SKM-1 treated with dmso at 0.1 percent for 144 hours (cell line): ENCODE measurements at regions not wholly inside any gene's neighbourhood (a gene's known extent, or its start where the extent isn't known, plus 50 kb on each side); places are given as distances from the start of the nearest gene placed in this dataset.
"Not testable (repeated sequence)": the region's sequence is repeated elsewhere in the genome, so short reads cannot be mapped to it uniquely, and the experiment has no call there.

Experiments
- DNase-seq: peaks from one replicate; lab custom pipeline; 2025; ENCODE audit not compliant: unreplicated experiment; lab: John Stamatoyannopoulos, UW

GRCh38 chr3:82628385-82629014, 867.1 kb upstream of the GBE1 start:
- DNase-seq = no peak

DNA sequence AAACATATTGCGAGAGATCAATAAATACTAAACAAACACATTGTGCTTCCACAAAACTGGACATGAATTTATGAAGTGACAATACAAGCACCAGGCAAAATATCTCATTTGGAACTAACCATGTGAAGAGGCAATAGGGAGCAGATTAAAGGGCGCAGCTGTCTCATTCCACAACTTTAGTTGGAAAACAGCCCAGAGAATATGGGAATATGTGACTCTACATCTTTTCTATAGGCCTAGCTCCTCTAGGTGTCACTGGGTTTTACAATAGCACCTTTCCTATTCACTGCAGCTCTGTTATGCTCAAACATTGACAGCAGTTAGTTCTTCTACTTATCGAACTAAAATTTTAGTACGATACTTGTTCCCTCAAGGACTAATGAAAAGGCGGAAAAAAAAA, 866.3 kb upstream of the GBE1 start:
- DNase-seq = no peak

- not testable (repeated sequence) for DNase-seq
These were observed 859.3 kb upstream of the GBE1 start for GRCh38 chr3:82620744-82621143.

GRCh38 chr3:82618594-82618993, 857.1 kb upstream of the GBE1 start:
- DNase-seq = no peak

GRCh38 chr3:82610236-82610635, 848.8 kb upstream of the GBE1 start:
- DNase-seq = no peak

GRCh38 chr3:82607391-82607790, 845.9 kb upstream of the GBE1 start:
- no peak for DNase-seq

GRCh38 chr3:82596805-82597204, 835.4 kb upstream of the GBE1 start:
- no peak for DNase-seq

DNA sequence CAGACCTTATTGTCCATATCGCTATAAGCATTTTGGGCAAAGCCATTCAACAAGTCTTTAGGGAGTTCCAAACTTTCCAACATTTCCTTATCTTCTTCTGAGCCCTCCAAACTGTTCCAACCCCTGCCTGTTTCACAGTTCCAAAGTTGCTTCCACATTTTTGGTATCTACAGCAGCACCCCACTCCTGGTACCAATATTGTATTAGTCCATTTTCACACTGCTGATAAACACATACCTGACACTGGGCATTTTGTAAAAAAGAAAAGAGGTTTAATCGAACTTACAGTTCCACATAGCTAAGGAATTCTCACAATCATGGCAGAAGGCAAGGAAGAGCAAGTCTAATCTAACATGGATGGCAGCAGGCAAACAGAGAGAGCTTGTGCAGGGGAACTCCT, 834.1 kb upstream of the GBE1 start:
- no peak for DNase-seq

DNA sequence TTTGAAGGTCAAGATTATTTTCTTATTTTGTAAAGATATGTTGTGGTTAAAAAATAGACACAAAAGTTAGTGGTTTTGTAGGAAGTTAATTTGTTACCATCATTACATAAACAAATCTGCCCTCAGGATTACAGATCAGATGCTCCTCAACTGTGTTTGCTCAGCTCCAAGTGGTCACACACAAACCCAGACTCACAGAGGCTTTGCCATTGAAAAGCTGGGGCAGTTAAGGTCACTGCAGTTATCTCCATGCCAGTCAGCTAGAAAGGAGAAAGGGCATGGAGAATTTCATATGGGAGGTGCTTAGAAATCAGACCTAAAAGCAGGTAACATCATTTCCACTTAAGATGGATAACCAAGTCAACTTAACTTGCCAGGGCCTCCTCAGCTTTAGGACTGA, 825.7 kb upstream of the GBE1 start:
- DNase-seq = no peak

DNA sequence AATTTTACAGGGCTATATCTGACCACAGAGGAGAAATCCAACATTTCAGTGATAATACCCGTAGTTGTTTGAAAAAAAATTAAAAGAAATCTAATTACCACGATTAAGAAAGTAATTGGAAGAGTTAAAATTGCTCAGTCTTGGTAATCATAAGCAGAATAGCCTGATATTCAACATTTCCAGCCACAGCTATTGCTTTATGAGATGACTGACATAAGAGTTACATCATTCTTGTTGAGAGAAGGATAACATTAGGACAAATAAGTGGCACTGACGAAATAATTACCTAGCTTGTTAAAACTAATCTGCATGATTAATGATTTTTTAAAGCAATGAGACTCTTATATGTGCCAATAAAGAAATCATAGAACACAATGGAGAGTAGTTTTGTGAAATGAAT, 825.0 kb upstream of the GBE1 start:
- DNase-seq = no peak

DNA sequence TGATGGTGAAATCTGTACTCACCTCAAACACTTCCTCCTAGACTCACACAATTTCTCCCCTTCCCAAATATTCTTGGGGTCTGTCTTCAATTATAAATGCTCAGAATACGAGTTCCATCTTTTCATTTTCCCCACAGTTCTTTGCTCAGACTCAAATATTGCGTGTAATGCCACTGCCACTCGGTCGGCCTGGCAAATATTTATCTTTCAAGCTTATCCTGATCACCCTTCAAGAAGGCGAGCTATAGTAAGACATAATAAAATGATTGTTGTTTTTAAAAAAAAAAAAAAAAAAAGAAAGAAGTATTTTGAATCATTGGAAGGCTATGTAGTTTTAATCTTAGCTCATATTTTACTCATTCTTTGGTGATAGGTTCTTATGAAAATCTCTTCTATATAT, 824.6 kb upstream of the GBE1 start:
- DNase-seq = not testable (repeated sequence)

- not testable (repeated sequence) for DNase-seq
These were observed 824.1 kb upstream of the GBE1 start for GRCh38 chr3:82585591-82585990.

GRCh38 chr3:82584861-82585260, 823.4 kb upstream of the GBE1 start:
- not testable (repeated sequence) for DNase-seq

- not testable (repeated sequence) for DNase-seq
These were observed 823.0 kb upstream of the GBE1 start for GRCh38 chr3:82584415-82584814.

DNA sequence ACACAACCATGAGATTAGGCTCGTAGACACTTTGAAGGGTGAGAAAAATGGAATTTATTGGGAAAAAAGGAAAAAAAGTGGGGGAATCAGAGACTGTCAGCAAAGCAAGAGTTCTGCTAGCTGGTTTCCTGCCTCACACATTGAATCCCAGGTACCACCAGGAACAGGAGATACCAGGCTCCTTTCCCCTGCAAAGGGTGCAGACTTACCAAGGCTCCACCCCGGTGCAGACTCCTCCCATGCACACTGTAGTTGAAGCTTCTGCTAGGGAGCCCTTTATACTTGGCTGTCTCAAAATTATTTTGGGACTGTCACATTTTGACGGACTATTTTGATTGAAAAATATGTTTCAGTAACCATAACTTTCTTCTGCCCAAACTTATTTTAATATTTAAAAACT, 819.9 kb upstream of the GBE1 start:
- DNase-seq = no peak

DNA sequence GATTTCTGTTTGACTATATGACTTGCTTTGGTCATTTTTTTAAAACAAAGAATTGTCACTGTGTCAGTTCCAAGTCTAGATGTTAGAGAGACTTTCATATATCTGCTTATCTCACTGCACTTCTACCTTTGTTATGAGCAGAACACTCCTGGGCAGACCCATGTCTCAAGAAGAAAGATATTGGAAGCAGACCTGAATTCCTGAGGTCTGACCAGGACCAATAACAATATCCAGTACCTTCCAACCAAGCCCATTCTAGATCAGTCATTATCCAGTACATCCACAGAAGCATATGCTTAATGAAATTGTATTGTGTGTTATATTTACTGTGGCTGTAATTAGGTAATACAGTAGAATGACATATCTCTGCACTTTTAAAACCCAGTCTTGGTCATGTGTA, 811.3 kb upstream of the GBE1 start:
- no peak for DNase-seq

GRCh38 chr3:82568776-82569338, 807.4 kb upstream of the GBE1 start:
- DNase-seq = no peak

- no peak for DNase-seq
These were observed 805.7 kb upstream of the GBE1 start for GRCh38 chr3:82567029-82567600.

GRCh38 chr3:82562896-82563295, 801.5 kb upstream of the GBE1 start:
- DNase-seq = no peak

GRCh38 chr3:82561784-82562183, 800.3 kb upstream of the GBE1 start:
- DNase-seq = no peak

- no peak for DNase-seq
These were observed 796.6 kb upstream of the GBE1 start for GRCh38 chr3:82558081-82558480.

GRCh38 chr3:82556113-82556512, 794.7 kb upstream of the GBE1 start:
- DNase-seq = no peak

DNA sequence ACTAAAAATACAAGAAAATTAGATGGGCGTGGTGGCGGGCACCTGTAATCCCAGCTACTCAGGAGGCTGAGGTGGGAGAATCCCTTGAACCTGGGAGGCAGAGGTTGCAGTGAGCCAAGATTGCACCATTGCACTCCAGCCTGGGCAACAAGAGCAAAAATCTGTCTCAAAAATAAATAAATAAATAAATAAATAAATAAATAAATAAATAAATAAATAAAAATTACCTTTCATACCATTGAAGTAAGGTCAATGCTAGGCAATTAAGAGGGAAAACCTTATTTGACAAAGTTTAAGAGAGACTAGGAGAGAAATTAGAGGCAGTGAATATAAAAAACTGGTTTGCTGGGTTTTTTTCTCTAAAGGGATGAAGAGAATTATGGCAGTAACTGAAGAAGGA, 781.1 kb upstream of the GBE1 start:
- not testable (repeated sequence) for DNase-seq
